Muscle of back (tissue), 3 donors: ENCODE measurements at regions not wholly inside any gene's neighbourhood (a gene's known extent, or its start where the extent isn't known, plus 50 kb on each side); places are given as distances from the start of the nearest gene placed in this dataset.

ENCODE experiments used
- DNase-seq, 3 donors: peaks; one replicate each; pipeline versions ENCODE4 v3.0.0 to v3.0.0-alpha.2; 2013

DNA sequence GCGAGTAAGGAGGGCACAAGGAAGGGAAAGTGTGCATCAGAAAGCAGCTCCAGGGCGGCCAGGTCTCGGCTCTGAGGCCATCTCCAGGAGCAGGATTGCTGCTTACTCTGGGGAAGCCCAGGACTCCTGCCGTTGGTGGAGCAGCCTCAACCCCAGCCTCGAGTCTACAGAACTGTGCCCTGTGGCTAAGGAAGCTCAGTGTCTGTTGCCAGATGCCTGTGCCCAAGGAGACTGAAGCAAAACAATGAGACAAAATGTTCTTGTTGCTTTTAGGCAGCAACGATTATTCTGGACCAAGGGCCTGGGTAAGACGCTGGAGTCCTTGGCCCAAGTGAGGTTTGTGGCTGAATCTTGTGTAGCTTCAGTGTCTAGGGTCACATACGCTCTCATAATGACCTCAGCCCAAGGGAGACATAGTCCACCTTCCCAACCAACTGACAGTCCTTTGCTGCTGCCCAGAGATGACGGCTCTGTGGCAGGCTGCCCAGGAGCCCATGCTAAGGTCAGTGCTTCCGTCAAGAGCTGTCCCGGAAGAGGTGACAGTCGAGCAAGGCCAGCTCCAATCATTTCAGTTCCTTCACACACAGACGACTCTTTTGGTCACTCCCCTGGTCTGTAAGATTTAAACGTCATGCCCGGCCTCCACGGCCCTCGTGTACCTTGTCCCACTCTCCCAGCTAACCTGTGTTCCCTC lies 223.8 kb downstream of the TTC32 start:
- no peak for DNase-seq

DNA sequence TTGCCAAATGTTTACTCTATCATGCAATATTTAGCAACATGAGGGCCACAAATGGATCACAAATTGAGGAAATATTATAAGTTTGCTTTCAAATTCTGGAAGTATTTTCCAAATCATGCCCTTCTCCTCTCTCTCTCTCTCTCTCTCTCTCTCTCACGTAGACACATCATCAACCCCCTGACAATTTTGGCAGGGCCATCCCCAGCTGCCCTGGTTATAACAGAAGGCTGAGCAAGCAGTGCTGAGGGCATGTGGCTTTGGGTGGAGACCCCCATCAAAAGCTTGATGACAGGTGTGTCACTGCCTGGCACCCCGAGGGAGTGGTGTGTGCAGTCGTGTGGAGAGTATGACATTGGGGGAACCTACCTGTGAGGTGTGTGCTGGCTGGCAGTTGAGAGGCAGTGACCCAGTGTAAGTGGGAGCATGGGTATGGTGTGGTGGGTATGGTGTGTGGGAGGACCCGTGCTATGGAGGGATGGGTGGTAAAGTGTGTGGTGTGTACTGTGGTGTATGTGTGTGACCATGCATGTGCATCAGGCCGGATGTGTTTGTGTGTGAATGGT lies 224.5 kb downstream of the TTC32 start:
- DNase-seq: no peak

DNA sequence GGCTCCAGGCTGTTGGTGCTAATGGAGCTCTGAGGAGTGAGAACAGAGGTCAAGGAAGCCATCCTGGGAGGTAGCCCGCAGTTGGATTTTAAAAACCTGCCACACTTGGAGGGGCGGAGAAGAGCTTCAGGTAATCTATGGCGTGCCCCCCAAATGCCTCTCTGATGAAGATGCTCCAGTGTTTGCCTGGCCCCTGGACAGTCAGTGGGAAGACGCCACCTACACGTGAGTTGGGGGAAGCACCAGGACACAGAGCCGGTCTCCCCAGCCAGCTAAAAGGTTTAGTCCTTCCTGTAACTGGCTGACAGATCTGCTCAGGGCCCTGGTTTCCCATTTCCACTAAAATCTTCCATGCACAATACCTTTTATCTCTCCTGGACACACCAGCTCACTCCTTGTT lies 225.0 kb downstream of the TTC32 start:
- no peak for DNase-seq

DNA sequence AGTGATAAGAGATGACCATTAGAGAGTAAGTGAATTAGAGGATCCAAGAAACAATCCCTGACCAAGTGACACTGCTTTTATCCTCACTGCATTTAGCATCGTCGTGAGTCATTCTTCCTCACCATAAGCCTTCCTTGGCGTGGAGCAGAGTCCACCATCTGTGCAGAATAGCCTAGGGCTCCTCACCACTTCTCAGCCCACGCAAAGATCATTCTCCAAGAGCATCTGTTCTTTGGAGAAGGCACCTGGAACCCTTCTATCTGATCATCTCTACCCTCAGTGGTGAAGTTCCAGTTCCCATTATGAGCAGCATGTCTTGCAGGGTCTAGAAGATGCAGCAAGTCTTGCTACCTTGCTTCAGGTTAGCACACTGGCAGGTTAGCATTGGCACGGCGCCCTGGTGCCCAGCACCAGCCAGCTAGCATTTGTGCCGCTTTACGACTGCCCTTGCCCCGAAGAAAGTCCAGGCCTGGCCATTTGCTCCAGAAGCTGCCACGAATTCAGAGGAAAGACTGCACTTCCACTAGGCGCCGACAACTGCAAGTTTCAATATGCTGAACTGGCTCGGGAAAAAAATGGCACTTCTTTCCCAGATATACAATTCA lies 225.8 kb downstream of the TTC32 start:
- DNase-seq: peak in 2 of 3 donors; percentile 10 to 33

DNA sequence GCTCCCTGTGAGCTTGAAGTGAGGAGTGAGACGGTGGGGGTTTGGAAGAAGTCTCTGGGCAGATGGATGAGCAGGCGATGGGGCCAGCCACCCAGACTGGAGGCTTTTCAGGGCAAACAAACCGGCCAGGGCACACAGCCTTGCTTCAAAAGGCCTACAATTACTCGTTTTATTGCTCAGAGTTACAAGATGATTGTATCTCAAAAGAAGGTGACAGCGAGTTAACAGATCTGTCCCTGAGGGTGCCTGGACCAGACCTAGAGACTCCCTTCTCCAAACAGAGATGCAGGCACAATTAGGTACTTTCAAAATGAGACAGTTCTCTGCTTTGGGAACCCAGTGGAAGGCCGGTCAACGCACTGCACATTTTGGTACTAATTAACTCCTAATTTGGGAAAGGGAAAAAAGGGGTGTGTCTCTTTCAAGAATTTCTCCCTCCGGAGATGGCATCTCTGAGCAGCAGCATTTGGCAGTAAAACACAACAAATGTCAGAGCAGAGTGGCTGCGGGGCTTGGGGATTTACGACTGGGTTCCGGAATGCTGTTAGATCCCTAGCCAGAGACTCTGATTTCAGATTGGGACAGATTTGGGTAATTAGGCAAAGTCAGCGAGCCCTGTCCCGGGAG lies 226.7 kb downstream of the TTC32 start:
- peak in 1 of 3 donors; percentile 41 for DNase-seq

DNA sequence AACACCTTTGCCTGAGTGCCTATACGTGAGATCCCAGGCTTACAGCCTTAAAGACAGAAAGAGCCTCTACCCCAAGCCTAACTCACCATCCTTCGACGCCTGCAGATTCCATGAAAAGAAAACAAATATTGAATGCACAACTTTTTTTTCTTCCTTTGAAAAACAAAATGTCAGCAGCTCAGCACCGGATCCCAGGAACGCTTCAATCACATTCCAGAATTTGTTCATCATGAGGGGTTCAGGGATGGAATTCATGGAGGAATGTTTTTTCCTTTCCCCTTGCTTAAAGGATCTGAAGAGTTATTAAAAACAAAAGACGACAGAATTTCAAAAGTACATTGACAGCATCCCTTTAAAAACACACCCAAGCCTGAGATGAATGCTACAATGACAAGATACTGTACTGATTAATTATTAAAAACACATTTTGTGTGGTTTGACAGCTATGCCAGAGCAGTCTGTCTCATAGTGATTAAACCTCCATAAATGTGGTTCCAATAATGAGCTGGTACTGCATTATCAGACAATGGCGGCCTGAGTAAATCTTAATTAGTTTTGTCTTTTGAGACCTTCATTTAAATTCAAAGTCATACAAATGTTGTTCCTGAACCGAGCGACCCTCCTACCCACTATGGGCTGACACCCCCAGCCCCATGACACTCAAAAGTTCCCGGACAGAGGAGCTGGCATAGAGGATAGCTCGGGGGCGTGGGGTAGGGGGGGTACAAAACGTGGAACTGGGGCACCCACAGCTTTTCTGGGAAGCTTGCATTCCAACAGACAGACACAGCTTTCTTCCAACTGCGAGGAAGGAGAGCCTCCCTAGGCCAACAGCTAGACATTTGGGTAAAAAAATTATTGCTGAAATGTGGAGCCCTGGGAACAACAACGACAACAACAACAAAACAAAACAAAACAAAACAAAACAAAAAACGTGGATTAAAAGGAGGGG lies 227.5 kb downstream of the TTC32 start:
- DNase-seq: peak in 2 of 3 donors; percentile 27 to 49

DNA sequence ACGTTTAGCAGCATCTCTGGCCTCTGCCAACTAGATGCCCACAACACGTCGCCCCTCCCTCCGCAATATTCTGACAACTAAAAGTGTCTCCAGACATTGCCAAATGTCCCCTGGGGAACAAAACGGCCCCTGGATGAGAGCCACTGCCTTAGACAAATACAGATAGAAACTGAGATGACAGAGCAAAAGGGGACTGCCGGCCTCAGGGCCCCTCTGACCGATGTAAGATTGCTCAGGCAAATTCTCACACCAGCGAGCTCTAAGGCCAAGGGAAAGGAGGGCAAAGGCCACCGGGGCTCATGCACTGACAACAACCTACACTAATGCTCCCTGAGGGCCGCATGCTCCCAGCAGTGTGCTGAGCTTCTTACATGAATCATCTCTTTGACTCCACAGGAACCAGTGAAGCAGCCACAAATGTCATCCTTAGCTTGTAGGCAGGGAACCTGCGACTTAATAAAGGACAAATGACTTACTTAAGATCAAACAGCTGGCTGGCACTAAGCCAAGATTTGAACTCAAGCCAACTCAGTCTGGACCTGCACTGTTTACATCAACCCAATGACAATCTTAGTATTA lies 228.5 kb downstream of the TTC32 start:
- DNase-seq: peak in 2 of 3 donors; percentile 22 to 33

DNA sequence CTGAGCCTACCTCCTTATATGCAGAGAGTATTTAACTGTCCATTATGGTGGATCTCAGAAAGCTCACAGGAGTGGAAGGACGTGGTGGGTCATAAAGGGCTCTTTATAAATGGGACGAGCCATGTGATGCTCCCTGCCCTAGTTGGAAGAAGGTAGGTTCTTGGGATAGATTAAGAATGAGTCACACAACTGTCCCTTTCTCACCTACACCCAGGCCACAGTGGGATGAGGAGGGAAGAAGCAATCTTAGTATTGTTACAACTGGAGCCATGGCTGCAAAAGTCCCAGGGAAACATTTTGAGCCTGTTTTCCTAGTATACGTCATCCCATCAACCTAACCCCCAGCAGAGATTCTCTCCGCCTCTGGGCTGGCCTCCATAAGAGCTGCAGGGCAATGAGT lies 229.9 kb downstream of the TTC32 start:
- no peak for DNase-seq

DNA sequence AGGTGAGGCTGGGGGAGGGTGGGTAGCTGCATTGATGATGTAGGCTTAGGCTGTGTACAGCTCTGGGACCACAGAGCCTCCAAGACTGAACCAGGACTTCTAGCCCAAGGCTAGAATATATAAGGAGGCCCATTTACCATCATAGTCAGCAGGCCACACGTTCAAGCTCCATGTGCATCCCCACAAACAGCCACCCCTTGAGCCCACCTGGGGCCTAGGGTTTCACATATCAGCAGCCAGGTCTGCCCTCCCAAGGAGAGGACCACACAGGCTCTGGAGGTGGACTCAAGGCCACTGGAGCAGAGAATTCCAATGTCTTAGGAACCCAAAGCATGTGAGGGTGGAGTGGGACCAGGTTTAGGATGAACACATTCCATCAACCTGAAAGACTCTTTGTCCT lies 230.5 kb downstream of the TTC32 start:
- DNase-seq: no peak

DNA sequence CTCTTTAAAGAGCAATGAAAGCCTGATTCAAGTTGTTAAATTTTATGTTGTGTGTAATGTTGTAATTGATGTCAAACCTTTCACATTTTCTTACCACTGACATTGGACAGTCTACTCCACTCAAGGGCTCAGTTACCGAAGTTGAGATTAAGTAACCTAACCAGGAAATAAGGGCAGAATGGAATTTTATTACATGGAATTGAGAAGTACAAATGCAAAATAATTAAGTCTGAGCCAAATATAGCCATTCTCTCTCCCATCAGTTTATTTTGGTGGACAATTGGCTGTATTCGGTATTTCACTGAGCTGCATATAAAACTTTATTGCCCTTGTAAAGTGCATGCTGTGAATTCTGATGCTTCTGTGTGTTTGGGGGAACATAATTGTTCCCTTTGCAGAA lies 231.5 kb downstream of the TTC32 start:
- no peak for DNase-seq

DNA sequence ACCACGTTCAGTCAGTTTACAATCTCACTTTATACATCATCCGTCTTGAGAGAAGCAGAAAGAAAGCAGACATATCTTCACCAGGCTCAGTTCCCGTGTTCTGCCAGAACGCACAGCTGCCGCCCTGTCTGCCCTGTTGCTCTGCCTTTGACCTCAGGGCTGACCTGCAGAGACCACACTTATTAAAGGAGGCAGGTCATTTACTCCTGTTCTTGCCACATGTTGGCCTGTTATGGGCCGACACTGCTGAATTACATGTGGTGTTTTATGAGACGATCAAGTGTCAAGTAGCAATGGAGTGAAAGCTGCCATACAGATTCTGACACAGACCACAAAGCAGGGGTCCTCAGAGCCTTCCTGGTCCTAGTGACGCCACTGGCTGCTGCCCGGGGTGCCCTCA lies 232.2 kb downstream of the TTC32 start:
- DNase-seq: no peak

DNA sequence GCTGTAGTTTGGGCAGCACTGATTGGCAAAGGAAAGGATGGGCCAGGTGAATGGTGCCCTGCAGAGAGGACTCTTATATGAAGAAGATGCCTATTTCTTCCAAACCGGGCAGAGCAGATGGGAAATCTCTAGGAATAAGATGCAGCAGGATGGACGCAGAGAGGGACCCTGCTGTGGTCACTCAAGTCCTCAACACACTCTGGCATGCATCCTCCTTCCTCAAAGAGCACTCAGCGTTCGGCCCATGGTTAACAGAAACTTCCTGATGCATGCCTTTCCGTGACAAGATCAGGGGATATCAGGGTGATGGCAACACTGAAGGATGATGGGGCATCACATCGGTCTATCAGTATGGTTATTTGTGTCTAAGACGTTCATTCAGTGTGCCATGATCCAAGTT lies 232.7 kb downstream of the TTC32 start:
- DNase-seq: no peak

DNA sequence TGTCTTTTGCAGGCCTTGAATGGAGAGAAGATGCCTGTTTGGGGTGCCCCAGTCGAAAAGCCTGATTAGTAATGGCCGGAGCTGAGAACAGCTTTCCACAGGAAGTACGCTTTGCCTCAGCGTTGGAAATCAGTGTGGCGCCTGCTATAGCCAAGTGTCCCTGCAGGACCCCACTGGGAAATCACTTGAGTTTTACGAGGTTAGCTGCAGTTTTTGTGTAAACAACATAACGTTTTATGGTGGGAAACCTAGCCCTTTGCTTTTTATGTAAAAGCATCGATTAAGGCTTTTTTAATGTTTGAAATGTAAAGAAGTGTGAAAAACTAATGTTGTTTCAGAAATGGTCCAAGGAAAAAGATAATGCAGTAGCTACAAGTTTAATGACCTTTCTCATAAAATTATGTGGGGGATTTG lies 234.2 kb downstream of the TTC32 start:
- no peak for DNase-seq

DNA sequence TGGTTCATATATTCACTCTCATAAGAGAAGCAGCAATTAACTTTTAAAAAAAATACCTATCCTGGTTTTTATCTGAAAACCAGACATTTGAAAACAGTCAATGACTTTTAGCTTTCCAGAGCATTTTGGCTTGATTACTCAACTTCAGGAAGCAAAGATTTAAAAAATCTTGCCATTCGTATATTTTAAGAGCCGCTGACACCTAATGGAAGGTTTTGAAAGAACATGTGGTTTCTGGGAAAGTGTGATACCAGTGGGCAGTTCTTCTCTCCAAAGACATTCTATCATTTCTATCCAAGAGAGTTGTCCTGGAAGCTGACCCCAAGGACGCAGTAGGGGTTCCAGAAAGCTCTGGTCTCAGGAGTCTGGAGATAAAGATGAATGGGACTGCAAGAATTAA lies 234.7 kb downstream of the TTC32 start:
- DNase-seq: peak; percentile 31 to 65 (median 40)

DNA sequence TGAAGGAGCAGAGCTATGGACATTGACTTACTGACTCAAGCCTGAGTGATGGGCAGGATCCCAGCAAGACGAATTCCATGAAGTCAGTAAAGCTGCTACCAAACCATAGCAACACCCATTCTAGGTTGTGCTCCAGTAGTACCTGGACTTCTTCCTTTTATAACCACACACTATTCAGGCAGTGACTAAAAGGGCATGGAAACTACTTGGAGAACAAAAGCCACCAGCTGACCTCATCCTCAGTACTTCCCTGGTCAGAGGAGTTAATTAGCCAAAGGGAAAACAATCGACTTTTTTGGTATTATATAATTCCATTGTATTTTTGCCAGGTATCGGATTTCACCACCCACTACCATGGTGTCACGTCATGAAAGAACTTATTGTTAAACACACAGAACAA lies 237.1 kb downstream of the TTC32 start:
- no peak for DNase-seq

DNA sequence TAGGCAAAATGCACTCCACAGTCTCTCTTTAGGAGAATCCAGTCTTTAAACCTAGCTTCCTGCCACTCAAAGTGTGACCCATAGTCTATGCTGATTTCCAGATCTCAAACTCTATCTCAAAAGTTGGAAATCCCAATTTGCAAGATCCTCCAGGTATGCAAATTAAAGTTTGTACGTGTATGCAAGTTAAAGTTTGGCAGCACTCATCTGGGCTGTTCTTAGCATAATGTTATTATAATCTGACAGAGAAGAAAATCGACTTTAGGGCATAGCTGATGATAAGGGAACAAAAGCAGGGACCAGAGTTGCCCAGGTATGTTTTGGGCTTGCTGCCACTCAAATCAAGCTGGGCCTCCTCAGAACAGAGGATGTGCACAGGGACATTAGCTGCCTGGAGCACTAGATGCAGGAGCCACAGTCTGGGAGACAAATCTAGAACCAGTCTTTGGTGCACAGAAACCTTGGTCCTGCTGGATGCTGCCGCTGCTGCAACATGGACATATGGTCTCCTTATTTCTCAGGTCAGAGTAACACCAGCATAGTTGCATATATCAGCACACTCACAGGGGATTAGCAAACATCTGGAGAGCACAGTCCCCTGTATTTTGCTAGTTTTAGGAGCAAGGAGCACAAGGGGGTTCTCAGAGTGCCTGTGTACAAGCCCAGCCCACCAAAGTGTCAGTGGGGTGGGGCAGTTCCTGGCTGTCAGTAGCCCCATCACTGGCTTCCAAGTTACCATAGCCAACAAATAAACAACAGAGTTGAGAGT lies 242.6 kb downstream of the TTC32 start:
- DNase-seq: no peak

DNA sequence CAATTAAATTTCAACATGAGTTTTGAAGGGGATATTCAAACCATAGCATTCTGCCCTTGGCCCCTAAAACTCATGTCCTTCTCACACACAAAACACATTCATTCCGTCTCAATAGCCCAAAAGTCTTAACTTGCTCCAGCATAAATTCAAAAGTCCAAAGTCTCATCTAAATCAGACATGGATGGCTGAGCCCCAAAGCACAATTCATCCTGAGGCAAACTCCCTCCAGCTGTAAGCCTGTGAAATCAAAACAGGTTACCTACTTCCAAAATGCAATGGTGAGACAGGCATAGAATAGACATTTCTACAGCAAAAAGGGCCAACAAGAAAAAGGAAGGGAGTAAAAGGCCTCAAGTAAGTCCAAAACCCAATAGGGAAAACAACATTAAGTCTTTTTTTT lies 245.8 kb downstream of the TTC32 start:
- no peak for DNase-seq

DNA sequence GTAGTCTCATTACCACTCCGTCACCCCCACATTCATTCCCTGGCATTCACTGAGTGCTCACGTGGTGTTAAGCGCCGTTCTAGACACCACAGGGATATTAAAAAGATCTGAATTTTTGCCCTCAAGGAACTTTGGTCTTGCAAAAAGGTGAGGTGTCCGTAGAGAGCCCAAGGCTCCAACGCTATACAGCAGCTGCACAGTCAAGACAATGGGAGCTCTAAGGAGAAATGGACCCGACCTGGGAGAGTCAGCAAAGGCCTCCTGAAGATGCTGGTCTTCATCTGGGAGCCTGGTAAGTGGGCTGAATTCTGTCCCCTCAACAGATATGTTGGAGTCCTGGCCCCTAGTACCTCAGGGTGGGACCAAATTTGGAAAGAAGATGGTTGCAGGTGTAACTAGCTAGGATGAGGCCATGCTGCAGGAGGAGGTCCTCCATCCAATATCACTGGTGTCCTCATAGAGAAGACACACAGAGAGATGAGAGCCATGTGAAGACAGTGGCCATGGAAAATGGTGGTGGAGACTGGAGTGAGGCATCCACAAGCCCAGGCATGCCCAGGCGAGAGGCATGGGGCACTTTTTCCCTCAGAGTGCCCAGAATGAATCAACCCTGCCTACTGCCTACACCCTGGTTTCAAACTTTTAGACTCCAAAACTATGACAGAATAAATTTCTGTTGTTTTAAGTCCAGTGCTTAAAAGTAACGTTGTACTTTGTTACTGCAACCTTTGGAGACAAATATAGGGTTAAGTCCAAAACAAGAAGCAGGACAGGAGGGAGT lies 247.3 kb downstream of the TTC32 start:
- no peak for DNase-seq

DNA sequence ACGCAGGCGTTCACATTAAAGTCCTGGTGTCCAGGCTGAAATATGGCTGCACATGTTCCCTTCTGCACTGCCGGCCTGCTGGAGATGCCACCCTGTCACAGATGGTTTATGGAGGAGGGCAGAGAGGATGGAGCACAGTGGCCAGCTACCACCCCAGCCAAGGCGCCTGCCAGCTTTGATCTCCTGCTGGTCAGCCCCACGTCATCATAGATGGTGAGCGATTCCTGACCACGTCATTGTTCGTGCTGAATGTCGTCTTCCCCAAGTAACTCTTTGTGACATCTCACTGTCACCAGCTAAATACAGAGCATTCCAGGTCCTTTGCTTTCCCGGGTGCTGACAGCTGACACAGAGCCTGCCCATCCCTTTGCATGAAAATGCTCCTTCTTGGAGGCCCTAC lies 248.3 kb downstream of the TTC32 start:
- no peak for DNase-seq

DNA sequence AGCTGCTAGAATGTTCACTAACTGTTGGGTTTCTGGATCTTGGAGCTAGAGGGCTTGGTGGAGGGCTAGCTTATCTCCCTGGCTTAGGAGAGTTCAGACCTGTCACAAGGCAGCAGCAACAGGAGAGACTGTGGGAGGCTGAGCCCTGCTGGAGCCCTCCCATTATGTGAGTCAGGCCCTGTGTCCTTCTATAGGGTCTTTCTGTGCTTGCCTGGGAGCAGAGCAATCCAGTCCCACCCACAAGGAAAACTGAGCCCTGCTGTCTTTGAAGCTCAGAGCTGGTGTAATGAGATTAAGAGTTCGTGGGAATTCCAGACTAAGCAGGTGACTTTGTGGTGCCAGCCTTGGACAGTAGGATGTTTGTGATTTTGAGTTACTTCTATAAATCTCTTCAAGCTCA lies 249.0 kb downstream of the TTC32 start:
- DNase-seq: no peak
